ENCODE measurements at regions not wholly inside any gene's neighbourhood (a gene's known extent, or its start where the extent isn't known, plus 50 kb on each side); places are given as distances from the start of the nearest gene placed in this dataset.

GRCh38 chr13:109900741-109901140 is 114.4 kb upstream of the IRS2 start (continued):
- TF ChIP-seq REST (IDR thresholded peaks at IDR 0.05) (no peak), GABPA (IDR thresholded peaks at IDR 0.05 in 1 of 2, conservative IDR thresholded peaks at IDR 0.05 in 1 of 2) (no peak), ZBTB33 (IDR thresholded peaks at IDR 0.05) (no peak)

GRCh38 chr13:109900320-109900719 is 113.9 kb upstream of the IRS2 start:
- WGBS = 29% methylated on average over 6 of the region's 6 CpGs

More at GRCh38 chr13:109900320-109900719, 113.9 kb upstream of the IRS2 start:
- Histone ChIP-seq H3K4me3 (ENCODE audit: low read depth in 1 of 3, low read length in 3 of 3) (no peak overlapping the region), H3K9me3 (ENCODE audit: control insufficient read depth in 4 of 4, low read length in 3 of 4) (no peaks in the 10 kb centered on the region), H3K9ac (ENCODE audit: low read depth in 1 of 2, low read length in 2 of 2) (no peak overlapping the region), H3K27me3 (ENCODE audit: control insufficient read depth in 4 of 4, insufficient read depth in 4 of 4, low read length in 3 of 4) (no peaks in the 10 kb centered on the region), H3K36me3 (ENCODE audit: control insufficient read depth in 4 of 4, insufficient read depth in 3 of 4, low read depth in 1 of 4, low read length in 3 of 4) (no peaks in the 10 kb centered on the region), H3K27ac (ENCODE audit: low read depth in 1 of 2, low read length in 2 of 2) (no peak overlapping the region), H3K4me1 (ENCODE audit: control insufficient read depth in 4 of 4, insufficient read depth in 4 of 4, low read length in 3 of 4) (no peaks in the 10 kb centered on the region)
- DNase-seq (ENCODE audit: low spot score) = no peak
- TF ChIP-seq CTCF (IDR thresholded peaks at IDR 0.05; ENCODE audit: low read depth, low read length, missing input control) (no peak), MAX (IDR thresholded peaks at IDR 0.05) (no peak), FOXA2 (IDR thresholded peaks at IDR 0.05) (no peak), JUND (IDR thresholded peaks at IDR 0.05) (no peak), FOXA1 (IDR thresholded peaks at IDR 0.05) (no peak), SP1 (IDR thresholded peaks at IDR 0.05) (no peak), EGR1 (IDR thresholded peaks at IDR 0.05; ENCODE audit: low read depth in 2 of 2) (no peak), ZBTB33 (IDR thresholded peaks at IDR 0.05) (no peak), RAD21 (IDR thresholded peaks at IDR 0.05) (no peak), YY1 (IDR thresholded peaks at IDR 0.05) (no peak), NR2F2 (IDR thresholded peaks at IDR 0.05) (no peak), GABPA (IDR thresholded peaks at IDR 0.05 in 1 of 2, conservative IDR thresholded peaks at IDR 0.05 in 1 of 2) (no peak), TAF1 (conservative IDR thresholded peaks at IDR 0.05) (no peak), ATF3 (IDR thresholded peaks at IDR 0.05) (no peak), RXRA (IDR thresholded peaks at IDR 0.05) (no peak), HNF4A (conservative IDR thresholded peaks at IDR 0.05) (no peak), REST (IDR thresholded peaks at IDR 0.05) (no peak), HNF4G (IDR thresholded peaks at IDR 0.05) (no peak)
